HG03097 (cell line): ENCODE measurements at regions not wholly inside any gene's neighbourhood (a gene's known extent, or its start where the extent isn't known, plus 50 kb on each side); places are given as distances from the start of the nearest gene placed in this dataset.

Experiments used
- ATAC-seq: cut with Tn5 transposase; IDR thresholded peaks from one replicate; pipeline ENCODE4 v1.9.1; 2021; ENCODE audit not compliant: unreplicated experiment, low FRiP score

DNA sequence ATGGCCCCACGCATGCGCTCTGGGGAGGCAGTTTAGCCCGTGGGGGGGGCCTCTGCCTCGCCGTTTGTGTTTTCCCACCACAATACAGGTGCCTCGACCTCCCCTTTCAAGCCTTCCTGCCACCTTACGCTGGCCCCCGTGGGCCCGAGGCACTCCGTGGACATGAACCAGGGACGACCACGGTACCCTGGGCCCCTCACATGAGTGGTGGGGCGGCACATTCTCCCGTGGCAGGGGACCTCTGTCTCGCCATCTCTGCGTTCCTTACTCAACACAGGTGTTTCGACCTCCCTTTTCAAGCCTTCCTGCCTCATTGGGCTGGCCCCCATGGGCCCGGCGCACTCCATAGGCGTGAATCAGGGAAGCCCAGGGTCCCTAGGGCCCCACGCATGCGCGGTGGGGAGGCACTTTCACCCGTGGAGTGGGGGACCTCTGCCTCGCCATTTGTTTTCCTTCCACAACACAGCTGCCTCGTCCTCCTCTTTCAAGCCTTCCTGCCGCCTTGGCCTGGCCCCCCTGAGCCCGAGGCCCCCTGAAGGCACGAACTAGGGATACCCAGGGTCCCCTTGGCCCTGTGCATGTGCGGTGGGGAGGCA lies 339.5 kb downstream of the ALG10 start:
- ATAC-seq = no peak

GRCh38 chr12:34363050-34363673 lies 340.9 kb downstream of the ALG10 start:
- no peak for ATAC-seq

GRCh38 chr12:34368079-34368478 lies 345.8 kb downstream of the ALG10 start:
- ATAC-seq = no peak

DNA sequence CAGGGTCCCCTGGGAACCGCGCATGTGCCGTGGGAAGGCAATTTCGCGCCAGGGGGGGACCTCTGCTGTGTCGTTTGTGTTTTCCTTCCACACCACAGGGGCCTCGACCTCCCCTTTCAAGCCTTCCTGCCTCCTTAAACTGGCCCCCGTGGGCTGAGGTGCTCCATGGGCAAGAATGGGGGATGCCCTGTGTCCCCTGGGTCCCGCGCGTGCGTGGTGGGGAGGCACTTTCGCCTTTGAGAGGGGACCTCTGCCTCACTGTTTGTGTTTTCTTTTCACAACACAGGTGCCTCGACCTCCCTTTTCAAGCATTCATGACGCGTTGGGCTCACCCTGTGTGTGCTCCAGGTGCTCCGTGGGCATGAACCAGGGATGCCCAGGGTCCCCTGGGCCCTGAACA lies 348.8 kb downstream of the ALG10 start:
- ATAC-seq = no peak

DNA sequence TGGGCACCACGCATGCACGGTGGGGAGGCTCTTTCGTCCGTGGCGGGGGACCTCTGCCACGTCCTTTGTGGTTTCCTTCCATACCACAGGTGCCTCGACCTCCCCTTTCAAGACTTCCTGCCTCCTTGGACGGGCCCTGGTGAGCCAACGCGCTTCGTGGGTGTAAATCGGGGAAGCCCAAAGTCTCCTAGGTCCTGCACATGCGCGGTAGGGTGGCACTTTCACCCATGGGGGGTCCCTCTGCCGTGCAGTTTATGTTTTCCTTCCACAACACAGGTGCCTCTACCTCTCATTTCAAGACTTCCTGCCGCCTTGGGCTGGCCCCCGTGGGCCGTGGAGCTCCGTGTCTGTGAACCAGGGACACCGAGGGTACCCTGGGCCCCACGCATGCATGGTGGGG lies 349.7 kb downstream of the ALG10 start:
- ATAC-seq = no peak

GRCh38 chr12:34373926-34374325 lies 351.6 kb downstream of the ALG10 start:
- no peak for ATAC-seq

DNA sequence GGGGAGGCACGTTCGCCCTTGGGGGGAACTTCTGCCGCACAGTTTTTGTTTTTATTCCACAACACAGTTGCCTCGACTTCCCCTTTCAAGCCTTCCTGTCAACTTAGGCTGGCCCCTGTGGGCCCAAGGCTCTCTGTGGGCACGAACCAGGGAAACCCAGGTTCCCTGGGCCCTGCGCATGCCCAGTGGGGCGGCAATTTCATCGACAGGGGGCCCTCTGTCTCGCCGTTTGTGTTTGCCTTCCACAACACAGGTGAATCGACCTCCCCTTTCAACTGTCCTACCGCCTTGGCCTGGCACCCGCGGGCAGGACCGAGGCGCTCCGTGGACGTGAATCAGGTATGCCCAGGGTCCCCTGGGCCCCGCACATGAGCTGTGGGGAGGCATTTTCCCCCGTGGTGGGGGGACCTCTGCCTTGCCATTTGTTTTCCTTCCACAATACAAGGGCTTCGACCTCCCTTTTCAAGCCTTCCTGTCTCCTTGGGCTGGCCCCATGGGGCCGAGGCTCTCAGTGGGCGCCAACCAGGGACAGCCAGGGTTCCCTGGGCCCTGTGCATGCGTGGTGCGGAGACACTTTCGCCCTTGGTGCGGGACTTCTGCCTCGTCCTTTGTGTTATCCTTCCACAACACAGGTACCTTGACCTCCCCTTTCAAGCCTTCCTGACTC lies 354.0 kb downstream of the ALG10 start:
- ATAC-seq = no peak

DNA sequence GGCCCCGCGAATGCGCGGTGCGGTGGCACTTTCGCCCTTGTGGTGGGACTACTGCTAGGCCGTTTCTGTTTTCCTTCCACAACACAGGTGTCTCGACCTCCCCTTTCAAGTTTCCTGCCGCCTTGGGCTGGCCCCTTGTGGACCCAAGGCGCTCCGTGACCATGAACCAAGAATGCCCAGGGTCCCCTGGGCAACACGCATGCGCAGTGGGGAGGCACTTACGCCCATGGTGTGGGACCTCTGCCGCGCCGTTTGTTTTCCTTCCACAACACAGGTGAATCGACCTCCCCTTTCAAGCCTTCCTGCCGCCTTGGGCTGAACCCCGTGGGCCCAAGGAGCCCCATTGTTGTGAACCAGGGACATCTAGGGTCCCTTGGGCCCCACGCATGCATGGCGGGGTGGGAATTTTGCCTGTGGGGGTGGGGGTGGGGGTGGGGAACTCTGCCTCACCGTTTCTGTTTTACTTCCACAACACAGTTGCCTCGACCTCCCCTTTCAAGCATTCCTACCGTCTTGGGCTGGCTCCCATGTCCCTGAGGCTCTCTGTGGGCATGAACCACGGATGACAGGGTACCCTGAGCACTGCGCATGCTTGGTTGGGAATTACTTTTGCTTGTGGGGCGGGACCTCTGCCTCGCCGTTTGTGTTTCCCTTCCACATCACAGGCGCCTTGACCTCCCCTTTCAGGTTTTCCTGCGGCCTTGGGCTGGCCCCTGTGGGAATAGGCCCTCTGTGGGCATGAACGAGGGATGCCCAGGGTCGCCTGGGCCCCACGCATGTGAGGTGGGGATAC lies 355.1 kb downstream of the ALG10 start:
- no peak for ATAC-seq

- ATAC-seq = no peak
These were observed 356.8 kb downstream of the ALG10 start for GRCh38 chr12:34379142-34379541.

DNA sequence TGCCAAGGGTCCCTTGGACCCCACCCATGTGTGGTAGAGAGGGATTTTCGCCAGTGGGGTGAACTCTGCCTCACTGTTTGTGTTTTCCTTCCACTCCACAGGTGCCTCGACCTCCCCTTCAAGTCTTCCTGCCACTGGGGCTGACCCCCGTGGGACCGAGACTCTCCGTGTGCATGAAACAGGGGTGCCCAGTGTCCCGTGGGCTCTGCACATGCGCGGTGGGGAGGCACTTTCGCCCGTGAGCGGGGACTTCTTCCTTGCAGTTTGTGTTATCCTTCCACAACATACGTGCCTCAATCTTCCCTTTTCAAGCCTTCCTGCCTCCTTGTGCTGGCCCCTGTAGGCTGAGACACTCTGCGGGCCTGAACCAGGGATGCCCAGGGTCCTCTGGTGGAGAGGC lies 362.4 kb downstream of the ALG10 start:
- ATAC-seq = no peak

DNA sequence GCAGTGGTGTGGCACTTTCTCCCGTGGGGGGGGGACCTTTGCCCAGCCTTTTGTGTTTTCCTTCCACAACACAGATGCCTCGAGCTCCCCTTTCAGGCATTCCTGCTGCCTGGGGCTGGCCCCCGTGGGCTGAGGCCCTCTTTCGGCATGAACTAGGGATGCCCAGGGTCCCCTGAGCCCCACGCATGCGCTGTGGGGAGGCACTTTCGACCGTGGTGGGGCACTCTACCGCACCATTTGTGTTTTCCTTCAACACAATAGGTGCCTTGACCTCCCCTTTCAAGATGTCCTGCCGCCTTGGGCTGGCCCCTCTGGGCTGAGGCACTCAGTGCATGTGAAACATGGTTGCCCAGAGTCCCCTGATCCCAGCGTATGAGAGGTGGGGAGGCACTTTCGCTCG lies 363.7 kb downstream of the ALG10 start:
- ATAC-seq = no peak

GRCh38 chr12:34386621-34387255 lies 364.4 kb downstream of the ALG10 start:
- no peak for ATAC-seq

DNA sequence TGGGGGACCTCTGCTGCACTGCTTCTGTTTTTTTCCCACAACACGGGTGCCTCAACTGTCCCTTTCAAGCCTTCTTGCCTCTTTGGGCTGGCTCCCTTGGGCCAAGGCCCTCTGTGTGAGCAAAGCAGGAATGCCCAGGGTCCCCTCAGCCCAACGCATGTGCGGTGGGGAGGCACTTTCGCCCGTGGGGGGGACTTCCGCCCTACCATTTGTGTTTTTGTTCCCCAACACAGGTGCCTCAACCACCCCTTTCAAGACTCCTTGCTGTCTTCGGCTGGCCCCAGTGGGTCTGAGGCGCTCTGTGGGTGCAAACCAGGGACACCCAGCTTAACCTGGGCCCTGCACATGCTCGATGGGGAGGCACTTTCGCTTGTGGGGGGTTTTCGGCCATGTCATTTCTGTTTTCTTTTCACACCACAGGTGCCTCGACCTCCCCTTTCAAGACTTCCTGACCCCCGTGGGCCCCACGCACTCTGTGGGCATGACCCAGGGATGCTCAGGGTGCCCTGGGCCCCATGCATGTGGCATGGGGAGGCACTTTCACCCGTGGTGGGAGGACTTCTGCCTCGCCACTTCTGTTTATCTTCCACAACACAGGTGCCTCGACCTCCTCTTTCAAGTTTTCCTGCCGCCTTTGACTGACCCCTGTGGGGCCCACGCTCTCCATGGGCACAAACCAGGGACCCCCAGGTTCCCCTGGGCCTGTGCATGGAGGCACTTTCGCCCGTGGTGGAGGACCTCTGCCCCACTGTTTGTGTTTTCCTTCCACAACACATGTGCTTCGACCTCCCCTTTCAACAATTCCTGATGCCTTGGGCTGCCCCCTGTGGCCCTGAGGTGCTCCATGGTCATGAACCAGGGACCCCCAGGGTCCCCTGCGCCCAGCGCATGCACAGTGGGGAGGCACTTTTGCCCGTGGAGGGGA lies 365.7 kb downstream of the ALG10 start:
- ATAC-seq = no peak

- no peak for ATAC-seq
These were observed 366.5 kb downstream of the ALG10 start for GRCh38 chr12:34388636-34389377.

- ATAC-seq = no peak
These were observed 367.3 kb downstream of the ALG10 start for GRCh38 chr12:34389378-34390170.

DNA sequence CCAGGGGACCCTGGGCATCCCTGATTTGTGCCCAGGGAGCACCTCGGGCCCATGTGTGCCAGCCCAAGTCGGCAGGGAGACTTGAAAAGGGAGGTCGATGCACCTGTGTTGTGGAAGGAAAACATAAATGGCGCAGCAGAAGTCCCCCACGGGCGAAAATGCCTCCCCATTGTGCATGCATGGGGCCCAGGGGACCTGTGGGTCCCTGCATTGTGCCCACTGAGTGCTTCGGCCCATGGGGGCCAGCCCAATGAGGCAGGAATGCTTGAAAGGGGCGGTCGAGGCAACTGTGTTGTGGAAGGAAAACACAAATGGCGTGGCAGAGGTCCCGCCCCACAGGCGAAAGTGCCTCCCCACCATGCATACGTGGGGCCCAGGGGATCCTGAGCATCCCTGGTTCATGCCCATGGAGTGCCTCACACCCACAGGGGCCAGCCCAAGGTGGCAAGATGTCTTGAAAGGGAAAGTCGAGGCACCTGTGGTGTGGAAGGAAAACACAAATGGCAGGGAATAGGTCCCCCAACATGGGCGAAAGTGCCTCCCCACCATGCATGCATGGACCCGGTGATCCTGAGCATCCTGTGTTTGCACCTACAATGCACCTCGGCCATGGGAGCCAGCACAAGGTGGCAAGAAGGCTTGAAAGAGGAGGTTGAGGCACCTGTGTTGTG lies 368.0 kb downstream of the ALG10 start:
- no peak for ATAC-seq

DNA sequence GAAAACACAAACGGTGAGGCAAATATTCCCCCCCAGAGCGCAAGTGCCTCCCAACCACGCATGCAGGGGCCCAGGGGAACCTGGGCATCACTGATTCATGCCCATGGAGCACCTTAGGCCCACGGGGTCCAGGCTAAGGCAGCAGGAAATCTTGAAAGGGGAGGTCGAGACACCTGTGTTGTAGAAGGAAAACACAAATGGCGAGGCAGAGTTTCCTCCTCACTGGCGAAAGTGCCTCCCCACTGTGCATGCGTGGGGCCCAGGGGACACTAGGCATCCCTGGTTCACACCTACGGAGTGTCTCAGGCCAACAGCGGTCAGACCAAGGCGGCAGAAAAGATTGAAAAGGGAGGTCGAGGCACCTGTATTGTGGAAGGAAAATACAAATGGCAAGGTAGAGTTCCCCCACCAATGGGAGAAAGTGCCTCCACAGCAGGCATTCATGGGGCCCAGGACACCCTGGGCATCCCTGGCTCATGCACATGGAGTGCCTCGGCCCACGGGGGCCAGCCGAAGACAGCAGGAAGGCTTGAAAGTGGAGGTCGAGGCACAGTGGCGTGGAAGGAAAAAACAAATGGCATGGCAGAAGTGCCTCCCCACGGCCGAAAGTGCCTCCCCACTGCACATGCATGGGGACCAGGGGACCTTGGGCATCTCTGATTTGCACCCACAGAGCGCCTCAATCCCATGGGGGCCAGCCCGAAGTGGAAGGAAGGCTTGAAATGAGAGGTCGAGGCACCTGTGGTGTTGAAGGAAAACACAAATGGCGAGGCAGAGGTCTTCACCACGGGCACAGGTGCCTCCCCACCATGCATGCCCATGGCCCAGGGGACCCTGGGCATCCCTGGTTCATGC lies 368.8 kb downstream of the ALG10 start:
- ATAC-seq = no peak
